Thyroid gland (tissue), 4 donors: ENCODE measurements at regions not wholly inside any gene's neighbourhood (a gene's known extent, or its start where the extent isn't known, plus 50 kb on each side); places are given as distances from the start of the nearest gene placed in this dataset.
"Not testable (repeated sequence)": the region's sequence is repeated elsewhere in the genome, so short reads cannot be mapped to it uniquely, and the experiment has no call there.

Experiments used
- DNase-seq, 2 donors: peaks; one replicate each; pipeline ENCODE4 v3.0.0-alpha.2; 2019
- H3K27ac ChIP-seq, 3 donors: fragments of 200-600 bp; sonication (generic); 1 replicate in 2 of 3; 2 replicates in 1 of 3; pipeline ENCODE4 v1.5.1; 2016 to 2019; ENCODE audit warnings: mild to moderate bottlenecking in 1 of 3, moderate library complexity in 1 of 3
- H3K27me3 ChIP-seq: fragments of 200-600 bp; sonication (generic); one replicate; pipeline ENCODE4 v1.5.1; 2019
- H3K36me3 ChIP-seq, 2 donors: fragments of 200-600 bp; sonication (generic); one replicate each; pipeline ENCODE4 v1.5.1; 2016 to 2019
- H3K4me1 ChIP-seq, 2 donors: fragments of 200-600 bp; sonication (generic); one replicate each; pipeline ENCODE4 v1.5.1; 2017 to 2019
- H3K4me3 ChIP-seq, 3 donors: fragments of 200-600 bp; sonication (generic); replicated peaks in 1 of 3; 1 replicate in 2 of 3; 2 replicates in 1 of 3; pipeline ENCODE4 v1.5.1; 2016; ENCODE audit warnings: mild to moderate bottlenecking in 1 of 3
- H3K9me3 ChIP-seq: fragments of 200-600 bp; sonication (generic); one replicate; pipeline ENCODE4 v1.5.1; 2017
- POLR2A ChIP-seq, 2 donors: fragments of 450-650 bp; IDR thresholded peaks; one replicate each; pipeline ENCODE4 v1.6.1; 2017; ENCODE audit warnings: antibody characterized with exemption in 2 of 2, mild to moderate bottlenecking in 2 of 2, moderate library complexity in 1 of 2
- WGBS, 2 donors: methylation state at CpG; one replicate each; pipeline ENCODE4 v1.1.5; 2017; 5-methylcytosine and 5-hydroxymethylcytosine counted together
- intact Hi-C: fragments of 100-400 bp; cut with DNase I; formaldehyde crosslinking; loops from one replicate; pipeline ENCODE4 v1.15.1; 2023
- TF ChIP-seq, protein P1 (sequence below), 6 experiments: fragments of 200-600 bp in 3 of 6; fragments of 450-650 bp in 3 of 6; sonication (generic) in 3 of 6; IDR thresholded peaks; one replicate each; pipeline ENCODE4 v1.5.1; 2016 to 2019; ENCODE audit warnings: antibody characterized with exemption in 6 of 6, mild to moderate bottlenecking in 2 of 6, inconsistent platforms in 1 of 6, moderate library complexity in 1 of 6

DNA sequence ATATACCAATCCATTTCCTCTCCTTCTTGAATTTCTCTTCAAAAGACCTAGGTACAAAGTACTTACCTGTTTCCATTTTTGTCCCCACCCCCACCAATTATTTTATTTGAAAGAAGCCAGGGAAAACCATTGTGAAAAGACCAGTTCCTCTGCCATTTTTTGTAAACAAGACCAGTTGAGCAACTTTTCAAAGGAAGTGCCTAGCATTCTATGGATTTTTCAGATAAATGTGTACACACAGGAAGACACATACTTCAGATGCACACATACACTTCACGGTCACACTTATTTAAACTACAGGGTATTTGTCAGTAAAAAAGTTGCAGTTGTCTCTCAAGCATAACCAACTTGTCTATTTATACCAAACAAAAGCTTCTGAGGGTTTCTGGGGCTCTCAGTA is 587.2 kb upstream of the KLHL4 start:
- H3K27me3 ChIP-seq = no peaks in the 10 kb centered on the region
- intact Hi-C loops = no loop called here
- no peak for DNase-seq
- no peaks in the 10 kb centered on the region for H3K36me3 ChIP-seq
- no peak overlapping the region for H3K27ac ChIP-seq
- H3K4me3 ChIP-seq = no peak overlapping the region
- 13 to 45% methylated on average over 1 of the region's 1 CpG for WGBS, 2 donors
- no peak for TF ChIP-seq POLR2A (IDR thresholded peaks at IDR 0.05)
- TF ChIP-seq, protein P1, sequence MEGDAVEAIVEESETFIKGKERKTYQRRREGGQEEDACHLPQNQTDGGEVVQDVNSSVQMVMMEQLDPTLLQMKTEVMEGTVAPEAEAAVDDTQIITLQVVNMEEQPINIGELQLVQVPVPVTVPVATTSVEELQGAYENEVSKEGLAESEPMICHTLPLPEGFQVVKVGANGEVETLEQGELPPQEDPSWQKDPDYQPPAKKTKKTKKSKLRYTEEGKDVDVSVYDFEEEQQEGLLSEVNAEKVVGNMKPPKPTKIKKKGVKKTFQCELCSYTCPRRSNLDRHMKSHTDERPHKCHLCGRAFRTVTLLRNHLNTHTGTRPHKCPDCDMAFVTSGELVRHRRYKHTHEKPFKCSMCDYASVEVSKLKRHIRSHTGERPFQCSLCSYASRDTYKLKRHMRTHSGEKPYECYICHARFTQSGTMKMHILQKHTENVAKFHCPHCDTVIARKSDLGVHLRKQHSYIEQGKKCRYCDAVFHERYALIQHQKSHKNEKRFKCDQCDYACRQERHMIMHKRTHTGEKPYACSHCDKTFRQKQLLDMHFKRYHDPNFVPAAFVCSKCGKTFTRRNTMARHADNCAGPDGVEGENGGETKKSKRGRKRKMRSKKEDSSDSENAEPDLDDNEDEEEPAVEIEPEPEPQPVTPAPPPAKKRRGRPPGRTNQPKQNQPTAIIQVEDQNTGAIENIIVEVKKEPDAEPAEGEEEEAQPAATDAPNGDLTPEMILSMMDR (IDR thresholded peaks at IDR 0.05) = no peak
- H3K4me1 ChIP-seq = no peaks in the 10 kb centered on the region
- H3K9me3 ChIP-seq = no peaks in the 10 kb centered on the region

DNA sequence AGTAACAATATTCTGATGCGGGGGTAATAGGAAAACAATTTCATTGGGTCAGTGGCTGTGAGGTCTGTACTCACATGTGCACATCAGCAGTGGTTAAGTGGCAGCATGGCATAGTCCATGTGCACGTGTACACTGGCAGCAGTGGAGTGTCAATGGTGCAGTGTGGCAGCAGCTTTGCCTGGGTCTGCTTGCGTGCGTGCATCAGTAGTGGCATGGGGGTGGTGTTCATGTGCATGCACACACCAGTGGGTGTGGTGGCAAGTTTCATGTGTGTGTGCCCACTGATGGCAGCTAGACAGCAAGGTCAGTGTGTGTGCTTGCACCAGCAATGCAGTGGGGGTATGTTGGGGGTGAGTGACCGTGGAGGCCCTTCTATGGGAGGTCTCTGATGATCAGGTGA is 581.6 kb upstream of the KLHL4 start:
- Histone ChIP-seq H3K4me1 (no peaks in the 10 kb centered on the region), H3K9me3 (no peaks in the 10 kb centered on the region), H3K4me3 (no peak overlapping the region), H3K36me3 (no peaks in the 10 kb centered on the region), H3K27ac (no peak overlapping the region), H3K27me3 (no peaks in the 10 kb centered on the region)
- no peak for DNase-seq
- 86 to 100% methylated on average over 1 to 5 of the region's 5 CpGs for WGBS, 2 donors
- TF ChIP-seq, protein P1 (IDR thresholded peaks at IDR 0.05) = no peak
- no peak for TF ChIP-seq POLR2A (IDR thresholded peaks at IDR 0.05)
- intact Hi-C loops = no loop called here

DNA sequence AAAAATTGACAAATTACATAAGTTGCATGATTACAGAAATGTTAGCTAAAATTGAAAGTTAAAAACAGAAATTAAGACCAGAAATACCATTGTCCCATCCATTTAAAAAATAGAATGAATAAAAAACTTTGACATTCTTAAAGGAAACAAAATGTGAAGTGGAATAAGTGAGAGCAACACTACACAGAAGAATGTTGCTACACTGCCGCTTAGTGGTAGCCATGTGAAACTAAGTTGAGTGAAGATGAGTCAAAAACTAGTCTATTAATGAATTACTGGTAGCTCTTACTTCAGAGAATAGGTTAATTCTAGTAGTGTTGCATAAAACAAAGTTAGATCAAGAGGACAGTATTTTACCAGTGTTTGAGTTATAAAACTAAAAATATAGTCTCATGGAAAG is 571.0 kb upstream of the KLHL4 start:
- H3K4me1 ChIP-seq = no peaks in the 10 kb centered on the region
- DNase-seq = no peak
- H3K4me3 ChIP-seq = no peak overlapping the region
- H3K27ac ChIP-seq = no peak overlapping the region
- 0 to 4% methylated on average over 1 of the region's 1 CpG for WGBS, 2 donors
- H3K9me3 ChIP-seq = no peaks in the 10 kb centered on the region
- no peak for TF ChIP-seq POLR2A (IDR thresholded peaks at IDR 0.05)
- TF ChIP-seq, protein P1 (IDR thresholded peaks at IDR 0.05) = peak in 4 of 6 experiments; percentile 11 to 39 (median 28)
- no peaks in the 10 kb centered on the region for H3K36me3 ChIP-seq
- H3K27me3 ChIP-seq = no peaks in the 10 kb centered on the region
- intact Hi-C loops = no loop called here

DNA sequence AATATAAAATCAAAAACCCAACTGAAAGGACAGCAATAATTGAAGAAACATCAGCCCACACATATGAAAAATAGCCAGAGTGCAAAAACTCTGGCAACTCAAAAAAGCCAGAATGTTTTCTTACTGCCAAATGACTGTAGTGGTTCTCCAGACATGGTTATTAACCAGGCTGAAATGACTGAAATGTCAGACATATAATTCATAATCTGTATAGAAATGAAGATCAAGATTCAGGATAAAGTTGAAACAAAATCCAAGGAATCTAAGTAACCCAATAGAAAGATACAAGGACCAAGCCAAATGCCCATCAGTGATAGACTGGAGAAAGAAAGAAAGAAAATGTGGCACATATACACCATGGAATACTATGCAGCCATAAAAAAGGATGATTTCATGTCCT is 553.3 kb upstream of the KLHL4 start:
- H3K4me1 ChIP-seq = no peaks in the 10 kb centered on the region
- H3K27me3 ChIP-seq = no peaks in the 10 kb centered on the region
- intact Hi-C loops = no loop called here
- DNase-seq = no peak
- H3K36me3 ChIP-seq = no peaks in the 10 kb centered on the region
- H3K4me3 ChIP-seq = no peak overlapping the region
- TF ChIP-seq, protein P1 (IDR thresholded peaks at IDR 0.05) = no peak
- no peak for TF ChIP-seq POLR2A (IDR thresholded peaks at IDR 0.05)
- no peaks in the 10 kb centered on the region for H3K9me3 ChIP-seq
- H3K27ac ChIP-seq = no peak overlapping the region

DNA sequence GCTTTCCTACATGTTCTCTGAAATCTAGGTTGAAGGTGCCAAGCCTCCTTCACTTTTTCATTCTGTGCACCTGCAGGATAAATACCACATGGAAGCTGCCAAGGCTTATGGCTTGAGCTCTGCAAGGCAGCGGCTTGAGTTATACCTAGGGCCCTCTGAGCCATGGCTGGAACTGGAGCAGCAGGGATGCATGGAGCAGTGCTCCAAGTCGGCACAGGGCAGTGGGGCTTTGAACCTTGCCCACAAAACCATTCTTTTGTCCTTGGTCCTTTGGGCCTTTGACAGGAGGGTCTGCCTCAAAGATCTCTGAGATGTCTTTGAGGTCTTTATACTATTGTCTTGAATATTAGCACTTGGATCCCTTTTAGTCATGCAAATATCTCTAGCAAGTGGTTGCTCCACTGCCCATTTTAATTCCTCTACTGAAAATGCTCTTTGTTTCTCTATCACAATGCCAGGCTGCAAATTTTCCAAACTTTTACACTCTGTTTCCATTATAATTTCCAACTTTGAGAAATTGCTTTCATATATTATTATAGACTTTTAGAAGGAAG is 536.2 kb upstream of the KLHL4 start:
- Histone ChIP-seq H3K4me3 (no peak overlapping the region), H3K9me3 (no peaks in the 10 kb centered on the region), H3K4me1 (no peaks in the 10 kb centered on the region), H3K36me3 (no peaks in the 10 kb centered on the region), H3K27me3 (no peaks in the 10 kb centered on the region), H3K27ac (no peak overlapping the region)
- DNase-seq = no peak
- TF ChIP-seq POLR2A (IDR thresholded peaks at IDR 0.05) = no peak
- TF ChIP-seq, protein P1 (IDR thresholded peaks at IDR 0.05) = no peak
- whole genome bisulfite sequencing, 2 donors = 71 to 72% methylated on average over 1 to 2 of the region's 2 CpGs
- intact Hi-C loops = no loop called here

DNA sequence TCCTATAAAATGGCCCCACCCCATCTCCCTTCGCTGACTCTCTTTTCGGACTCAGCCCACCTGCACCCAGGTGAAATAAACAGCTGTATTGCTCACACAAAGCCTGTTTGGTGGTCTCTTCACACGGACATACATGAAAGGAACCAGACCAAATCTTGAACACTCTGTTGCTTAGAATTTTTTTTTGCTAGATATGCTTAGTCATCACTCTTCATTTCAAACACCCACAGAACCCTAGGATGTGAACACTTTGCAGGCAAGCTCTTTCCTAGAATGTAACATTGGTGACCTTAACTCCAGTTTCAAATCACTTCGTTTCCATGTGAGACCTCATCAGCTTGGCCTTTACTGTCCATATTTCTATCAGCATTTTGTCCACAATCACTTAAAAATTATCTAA is 530.3 kb upstream of the KLHL4 start:
- intact Hi-C loops, H3K9me3 ChIP-seq: not testable (repeated sequence)

More for the DNA sequence above, 530.3 kb upstream of the KLHL4 start:
- 86 to 88% methylated on average over 4 of the region's 4 CpGs for WGBS, 2 donors
- not testable (repeated sequence) for H3K27me3 ChIP-seq, H3K36me3 ChIP-seq, H3K27ac ChIP-seq, H3K4me1 ChIP-seq, DNase-seq, H3K4me3 ChIP-seq
